MM.1S (cell line): ENCODE measurements at regions not wholly inside any gene's neighbourhood (a gene's known extent, or its start where the extent isn't known, plus 50 kb on each side); places are given as distances from the start of the nearest gene placed in this dataset.

Experiments
- EZH2phosphoT487 ChIP-seq: fragments of 300-600 bp; sonication (generic); IDR thresholded peaks from 2 replicates; pipeline ENCODE4 v1.6.1; 2018; ENCODE audit warnings: antibody characterized with exemption, low read length
- TF ChIP-seq, protein P1 (sequence below): fragments of 300-600 bp; sonication (generic); IDR thresholded peaks from 2 replicates; pipeline ENCODE4 v1.5.1; 2016; ENCODE audit warnings: antibody characterized with exemption, low read length, mixed read lengths

DNA sequence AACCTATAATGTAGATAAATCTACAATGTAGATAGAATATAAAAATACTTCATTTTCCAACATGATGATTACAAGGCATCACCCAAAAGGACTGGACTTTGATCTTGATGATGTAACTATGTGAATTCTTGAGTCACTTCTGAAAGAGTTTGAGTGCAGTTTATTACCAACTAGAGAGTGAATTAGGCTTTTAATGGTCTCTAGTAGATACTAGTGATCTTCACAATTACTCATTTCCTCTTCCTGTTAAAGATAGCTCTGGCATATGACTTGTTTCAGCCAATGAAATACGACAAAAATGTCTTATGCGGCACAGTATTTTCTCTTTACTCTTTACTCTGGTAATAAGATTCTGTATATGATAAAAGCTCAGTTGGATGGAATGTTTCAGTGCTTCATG lies 1588.1 kb upstream of the B3GALT2 start:
- TF ChIP-seq, protein P1, sequence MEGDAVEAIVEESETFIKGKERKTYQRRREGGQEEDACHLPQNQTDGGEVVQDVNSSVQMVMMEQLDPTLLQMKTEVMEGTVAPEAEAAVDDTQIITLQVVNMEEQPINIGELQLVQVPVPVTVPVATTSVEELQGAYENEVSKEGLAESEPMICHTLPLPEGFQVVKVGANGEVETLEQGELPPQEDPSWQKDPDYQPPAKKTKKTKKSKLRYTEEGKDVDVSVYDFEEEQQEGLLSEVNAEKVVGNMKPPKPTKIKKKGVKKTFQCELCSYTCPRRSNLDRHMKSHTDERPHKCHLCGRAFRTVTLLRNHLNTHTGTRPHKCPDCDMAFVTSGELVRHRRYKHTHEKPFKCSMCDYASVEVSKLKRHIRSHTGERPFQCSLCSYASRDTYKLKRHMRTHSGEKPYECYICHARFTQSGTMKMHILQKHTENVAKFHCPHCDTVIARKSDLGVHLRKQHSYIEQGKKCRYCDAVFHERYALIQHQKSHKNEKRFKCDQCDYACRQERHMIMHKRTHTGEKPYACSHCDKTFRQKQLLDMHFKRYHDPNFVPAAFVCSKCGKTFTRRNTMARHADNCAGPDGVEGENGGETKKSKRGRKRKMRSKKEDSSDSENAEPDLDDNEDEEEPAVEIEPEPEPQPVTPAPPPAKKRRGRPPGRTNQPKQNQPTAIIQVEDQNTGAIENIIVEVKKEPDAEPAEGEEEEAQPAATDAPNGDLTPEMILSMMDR: no peak
- no peak for TF ChIP-seq EZH2phosphoT487
